B cell (primary cell): ENCODE measurements at regions not wholly inside any gene's neighbourhood (a gene's known extent, or its start where the extent isn't known, plus 50 kb on each side); places are given as distances from the start of the nearest gene placed in this dataset.

Experiments used
- CTCF ChIP-seq: fragments of 200-600 bp; IDR thresholded peaks from one replicate; pipeline ENCODE4 v1.8.0; 2022; ENCODE audit warnings: antibody characterized with exemption, mild to moderate bottlenecking
- EZH2 ChIP-seq: IDR thresholded peaks from 2 replicates; pipeline ENCODE4 v1.6.1; 2012; ENCODE audit warnings: borderline replicate concordance, low read depth, mild to moderate bottlenecking, moderate library complexity, low read length; ENCODE audit not compliant: insufficient read depth, poor library complexity, severe bottlenecking

- TF ChIP-seq CTCF, result no peak
- TF ChIP-seq EZH2, result no peak
These were observed 211.0 kb upstream of the NT5C1B start for GRCh38 chr2:18800240-18800971.
